ENCODE measurements at regions not wholly inside any gene's neighbourhood (a gene's known extent, or its start where the extent isn't known, plus 50 kb on each side); places are given as distances from the start of the nearest gene placed in this dataset.

DNA sequence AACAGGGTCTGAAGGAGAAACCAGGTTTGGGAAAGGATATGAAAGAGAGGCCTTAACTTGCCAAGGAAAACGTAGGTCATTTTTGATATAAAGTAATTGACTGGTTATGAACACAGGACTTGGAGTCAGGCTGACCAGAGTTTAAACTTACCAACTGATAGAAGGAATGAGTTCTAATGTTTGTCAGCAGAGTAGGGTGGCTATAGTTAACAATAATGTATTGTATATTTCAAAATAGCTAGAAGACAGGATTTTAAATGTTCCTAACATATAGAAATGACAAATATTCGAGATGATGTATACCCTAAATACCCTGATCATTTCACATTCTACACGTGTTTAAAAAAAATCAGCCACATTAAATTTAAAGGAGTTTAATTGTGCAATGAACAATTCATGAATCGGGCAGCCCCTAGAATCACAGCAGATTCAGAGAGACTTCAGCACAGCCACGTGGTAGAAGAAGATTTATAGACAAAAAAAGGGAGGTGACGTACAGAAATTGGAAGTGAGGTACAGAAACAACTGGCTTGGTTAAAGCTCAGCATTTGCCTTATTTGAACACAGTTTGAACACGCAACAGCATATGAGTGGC is 52.5 kb upstream of the PLEKHG7 start:
- intact Hi-C loops (cut with DNase I): loop anchor here (10.0 kb wide), 2 partner anchors 66 to 1276 kb away; no protein-coding TSS in a partner anchor
- Histone ChIP-seq H3K27me3 (no peaks in the 10 kb centered on the region), H3K9me3 (no peaks in the 10 kb centered on the region), H3K36me3 (no peaks in the 10 kb centered on the region), H3K27ac (no peak overlapping the region), H3K4me3 (replicated peaks in 1 of 3) (no peak overlapping the region), H3K4me1 (peaks cover 15 to 16% of the 10 kb centered on the region in 2 donors)
- no peak for TF ChIP-seq POLR2A (IDR thresholded peaks at IDR 0.05)
- TF ChIP-seq, protein P1, sequence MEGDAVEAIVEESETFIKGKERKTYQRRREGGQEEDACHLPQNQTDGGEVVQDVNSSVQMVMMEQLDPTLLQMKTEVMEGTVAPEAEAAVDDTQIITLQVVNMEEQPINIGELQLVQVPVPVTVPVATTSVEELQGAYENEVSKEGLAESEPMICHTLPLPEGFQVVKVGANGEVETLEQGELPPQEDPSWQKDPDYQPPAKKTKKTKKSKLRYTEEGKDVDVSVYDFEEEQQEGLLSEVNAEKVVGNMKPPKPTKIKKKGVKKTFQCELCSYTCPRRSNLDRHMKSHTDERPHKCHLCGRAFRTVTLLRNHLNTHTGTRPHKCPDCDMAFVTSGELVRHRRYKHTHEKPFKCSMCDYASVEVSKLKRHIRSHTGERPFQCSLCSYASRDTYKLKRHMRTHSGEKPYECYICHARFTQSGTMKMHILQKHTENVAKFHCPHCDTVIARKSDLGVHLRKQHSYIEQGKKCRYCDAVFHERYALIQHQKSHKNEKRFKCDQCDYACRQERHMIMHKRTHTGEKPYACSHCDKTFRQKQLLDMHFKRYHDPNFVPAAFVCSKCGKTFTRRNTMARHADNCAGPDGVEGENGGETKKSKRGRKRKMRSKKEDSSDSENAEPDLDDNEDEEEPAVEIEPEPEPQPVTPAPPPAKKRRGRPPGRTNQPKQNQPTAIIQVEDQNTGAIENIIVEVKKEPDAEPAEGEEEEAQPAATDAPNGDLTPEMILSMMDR (IDR thresholded peaks at IDR 0.05): no peak
- WGBS, 2 donors: 71 to 73% methylated on average over 7 of the region's 7 CpGs
- no peak for DNase-seq

DNA sequence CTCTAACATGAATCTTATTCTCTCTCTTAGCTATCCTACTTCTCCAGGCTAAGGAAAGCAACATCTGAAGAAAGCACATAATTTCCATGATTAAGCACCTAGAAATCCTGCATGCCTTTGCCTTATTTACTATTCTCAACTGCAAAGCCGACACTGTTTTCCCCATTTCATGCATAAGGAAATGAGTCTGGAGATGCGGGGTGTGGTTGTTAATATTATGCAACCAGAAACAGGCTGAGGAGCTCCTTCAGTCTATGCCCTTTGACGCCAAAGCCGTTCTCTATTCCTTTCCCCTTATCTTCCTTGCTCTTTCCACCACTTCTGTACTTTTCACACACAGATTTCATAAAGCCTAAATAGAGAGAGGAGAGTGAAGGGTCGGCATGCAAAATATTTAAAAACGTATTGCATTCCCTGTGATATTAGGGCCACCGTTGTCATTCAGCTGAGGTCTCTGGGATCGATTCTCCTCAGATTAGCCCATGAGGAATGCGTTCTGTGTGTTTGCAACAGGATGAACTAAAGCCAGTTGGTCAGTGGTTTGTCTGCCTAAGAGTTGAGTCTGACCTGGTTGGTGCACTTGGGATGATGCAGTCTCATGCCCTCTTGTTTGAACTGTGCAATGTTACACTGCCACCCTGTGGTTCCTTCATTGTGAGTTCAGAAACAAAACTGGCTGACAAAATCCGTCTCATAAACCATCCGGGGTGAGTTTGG is 53.1 kb upstream of the PLEKHG7 start:
- intact Hi-C loops (cut with DNase I): loop anchor here (10.0 kb wide), 3 partner anchors 65 to 1275 kb away; partner anchors contain the start of gene BTG1
- no peaks in the 10 kb centered on the region for H3K27me3 ChIP-seq

DNA sequence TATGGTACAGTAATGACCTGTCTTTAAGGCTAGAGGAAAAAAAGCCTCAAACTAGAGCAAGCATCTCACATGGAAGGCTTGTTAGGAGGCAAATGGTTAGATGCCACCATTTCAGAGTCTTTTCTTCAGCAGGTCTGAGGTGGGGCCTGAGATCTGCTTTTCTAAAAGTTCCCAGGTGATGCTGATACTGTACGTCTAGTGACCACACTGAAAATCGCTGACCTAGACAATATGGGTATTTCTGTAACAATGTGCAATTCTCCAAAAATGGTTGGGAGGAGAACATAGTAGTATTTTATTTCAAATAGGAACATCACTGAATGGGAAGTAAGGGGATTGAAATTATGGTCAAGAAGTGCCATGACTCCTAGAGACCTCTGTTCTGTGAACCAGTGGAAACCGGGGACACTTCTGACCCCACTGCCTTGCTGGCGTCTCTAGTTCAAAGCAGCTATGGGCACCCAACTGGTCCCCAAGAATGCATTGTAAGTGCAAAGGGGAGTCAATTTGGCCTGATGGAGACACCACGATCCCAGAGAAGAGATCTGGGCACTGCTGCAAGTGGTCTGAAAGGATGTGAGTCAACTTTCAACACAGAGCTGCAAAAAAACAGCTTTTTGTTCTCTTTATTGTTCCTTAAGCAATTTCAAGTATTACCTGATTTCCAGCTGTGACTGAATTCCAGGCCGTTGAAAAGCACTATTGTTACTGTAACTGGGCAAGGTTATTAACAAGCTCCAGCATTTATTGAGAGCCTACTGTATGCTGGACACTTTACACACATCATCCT is 54.4 kb upstream of the PLEKHG7 start:
- intact Hi-C loops (cut with DNase I): loop anchor here (10.0 kb wide), 1 partner anchor 504 kb away; the partner anchor contains the start of gene BTG1
- Histone ChIP-seq H3K4me3 (replicated peaks in 1 of 3) (no peak overlapping the region), H3K27ac (no peak overlapping the region), H3K27me3 (no peaks in the 10 kb centered on the region), H3K36me3 (no peaks in the 10 kb centered on the region), H3K9me3 (no peaks in the 10 kb centered on the region), H3K4me1 (no peaks in the 10 kb centered on the region)
- TF ChIP-seq, protein P1 (IDR thresholded peaks at IDR 0.05): no peak
- TF ChIP-seq POLR2A (IDR thresholded peaks at IDR 0.05): no peak
- no peak for DNase-seq
- 79 to 84% methylated on average over 6 of the region's 6 CpGs for WGBS, 2 donors

More for the DNA sequence above, 53.1 kb upstream of the PLEKHG7 start:
- H3K36me3 ChIP-seq: no peaks in the 10 kb centered on the region
- no peak overlapping the region for H3K4me3 ChIP-seq (replicated peaks in 1 of 3)
- WGBS, 2 donors: 51 to 54% methylated on average over 11 of the region's 11 CpGs
- peak; percentile 58 to 68 for DNase-seq
- H3K9me3 ChIP-seq: no peaks in the 10 kb centered on the region
- peaks cover 9 to 10% of the 10 kb centered on the region in 2 donors for H3K4me1 ChIP-seq
- TF ChIP-seq, protein P1 (IDR thresholded peaks at IDR 0.05): peak; percentile 27 to 88 (median 70)
- no peak for TF ChIP-seq POLR2A (IDR thresholded peaks at IDR 0.05)
- H3K27ac ChIP-seq: no peak overlapping the region

DNA sequence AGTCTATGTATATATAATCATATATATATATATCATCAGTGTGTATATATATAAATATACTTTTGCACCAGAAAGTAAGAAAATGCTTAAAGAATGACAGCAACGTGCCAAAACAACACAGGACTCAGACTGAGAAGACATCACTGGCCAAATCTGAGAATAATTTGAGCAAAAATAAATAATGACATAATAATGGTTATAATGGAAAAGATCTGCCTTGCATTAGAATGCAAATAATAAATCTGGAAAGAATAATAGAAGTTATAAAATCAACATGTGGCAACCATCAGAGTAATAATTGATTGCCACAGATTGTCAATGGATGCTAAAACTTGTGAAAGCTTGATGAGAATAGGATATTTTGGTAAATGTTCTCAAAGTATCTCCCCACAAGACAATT is 61.5 kb upstream of the PLEKHG7 start:
- no peaks in the 10 kb centered on the region for H3K4me1 ChIP-seq
- 0% methylated on average over 1 of the region's 1 CpG for WGBS, 2 donors
- no peaks in the 10 kb centered on the region for H3K36me3 ChIP-seq
- TF ChIP-seq POLR2A (IDR thresholded peaks at IDR 0.05): no peak
- TF ChIP-seq, protein P1 (IDR thresholded peaks at IDR 0.05): no peak
- DNase-seq: no peak
- H3K4me3 ChIP-seq (replicated peaks in 1 of 3): no peak overlapping the region
- H3K9me3 ChIP-seq: no peaks in the 10 kb centered on the region
- intact Hi-C loops (cut with DNase I): loop anchor here (10.0 kb wide), 1 partner anchor 496 kb away; the partner anchor contains the start of gene BTG1
- H3K27ac ChIP-seq: no peak overlapping the region
- no peaks in the 10 kb centered on the region for H3K27me3 ChIP-seq

Data from thyroid gland (tissue), 4 donors.